SKM-1 (cell line): ENCODE measurements at regions not wholly inside any gene's neighbourhood (a gene's known extent, or its start where the extent isn't known, plus 50 kb on each side); places are given as distances from the start of the nearest gene placed in this dataset.

Source experiments
- DNase-seq: peaks from one replicate; lab custom pipeline; 2025; ENCODE audit not compliant: unreplicated experiment; lab: John Stamatoyannopoulos, UW

DNA sequence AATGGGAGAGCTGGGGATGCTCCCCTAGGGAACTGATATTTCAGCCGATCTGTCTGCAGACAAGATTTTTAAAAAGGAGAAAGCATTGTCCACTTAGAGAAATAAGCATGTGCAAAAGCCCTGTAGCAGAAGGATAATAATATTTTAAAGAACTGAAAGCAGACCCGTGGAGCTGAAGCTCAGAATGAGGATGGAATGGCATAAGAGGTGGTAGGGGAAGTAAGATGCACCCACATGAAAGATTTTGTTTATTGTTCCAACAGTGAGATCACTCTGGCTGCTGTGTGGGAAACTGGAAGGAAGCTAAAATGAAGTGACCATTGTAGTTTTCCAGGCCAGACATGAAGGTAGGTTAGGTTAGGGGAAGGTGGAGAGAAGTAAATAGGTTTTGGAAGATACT is 266.4 kb upstream of the PRDM1 start:
- no peak for DNase-seq

- DNase-seq: no peak
Observed at GRCh38 chr6:105818505-105818904, 267.6 kb upstream of the PRDM1 start.

DNA sequence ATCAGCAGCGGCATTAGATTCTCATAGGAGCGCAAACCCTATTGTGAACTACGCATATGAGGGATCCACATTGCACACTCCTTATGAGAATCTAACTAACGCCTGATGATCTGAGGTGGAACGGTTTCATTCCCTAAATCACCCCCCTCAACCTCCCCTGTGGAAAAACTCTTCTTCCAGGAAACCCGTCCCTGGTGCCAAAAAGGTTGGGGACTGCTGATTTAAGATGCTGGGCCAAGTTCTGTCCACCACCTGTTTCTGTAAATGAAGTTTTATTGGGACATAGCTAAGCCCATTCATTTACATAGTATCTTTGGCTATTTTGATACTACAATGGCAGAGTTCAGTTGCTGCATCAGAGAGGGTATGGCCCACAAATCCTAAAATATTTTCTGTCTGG is 268.2 kb upstream of the PRDM1 start:
- no peak for DNase-seq

DNA sequence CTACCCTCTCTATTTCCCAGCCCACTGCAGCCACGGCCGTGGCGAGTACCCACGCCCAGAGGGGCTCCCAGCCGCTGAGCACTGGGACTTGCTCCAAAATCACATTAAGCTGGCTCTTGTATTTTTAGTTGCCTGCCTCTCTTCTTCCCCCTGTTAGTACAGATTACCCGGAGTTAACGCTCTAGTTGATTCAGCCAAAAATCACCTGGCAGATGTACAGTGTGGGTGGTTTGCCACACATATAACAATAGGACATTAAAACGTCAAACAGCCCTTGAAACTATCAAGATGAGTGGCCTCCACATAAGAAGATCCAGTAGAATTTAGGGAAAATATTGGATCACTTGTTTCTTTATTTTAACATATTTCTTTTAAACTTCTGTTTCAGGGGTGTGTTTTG is 268.8 kb upstream of the PRDM1 start:
- DNase-seq: no peak

DNA sequence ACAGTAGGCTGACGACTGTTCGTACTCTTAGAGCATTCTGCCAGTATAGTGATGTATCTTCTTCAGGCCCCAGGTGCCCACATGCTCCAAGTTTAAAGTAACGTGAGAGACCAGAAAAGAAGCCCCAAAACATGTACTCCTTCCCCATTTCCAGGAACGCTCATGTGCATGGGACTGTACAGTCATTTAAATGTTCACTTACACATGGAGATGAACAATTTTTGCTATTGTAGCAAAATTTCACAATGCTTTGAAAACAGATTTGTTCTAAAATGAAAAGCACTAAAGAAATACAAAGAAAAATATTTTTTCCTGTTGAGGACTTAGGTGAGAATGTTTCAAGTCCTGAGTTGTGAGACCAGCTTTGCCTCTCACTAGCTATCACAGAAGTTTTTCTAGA is 269.3 kb upstream of the PRDM1 start:
- no peak for DNase-seq

DNA sequence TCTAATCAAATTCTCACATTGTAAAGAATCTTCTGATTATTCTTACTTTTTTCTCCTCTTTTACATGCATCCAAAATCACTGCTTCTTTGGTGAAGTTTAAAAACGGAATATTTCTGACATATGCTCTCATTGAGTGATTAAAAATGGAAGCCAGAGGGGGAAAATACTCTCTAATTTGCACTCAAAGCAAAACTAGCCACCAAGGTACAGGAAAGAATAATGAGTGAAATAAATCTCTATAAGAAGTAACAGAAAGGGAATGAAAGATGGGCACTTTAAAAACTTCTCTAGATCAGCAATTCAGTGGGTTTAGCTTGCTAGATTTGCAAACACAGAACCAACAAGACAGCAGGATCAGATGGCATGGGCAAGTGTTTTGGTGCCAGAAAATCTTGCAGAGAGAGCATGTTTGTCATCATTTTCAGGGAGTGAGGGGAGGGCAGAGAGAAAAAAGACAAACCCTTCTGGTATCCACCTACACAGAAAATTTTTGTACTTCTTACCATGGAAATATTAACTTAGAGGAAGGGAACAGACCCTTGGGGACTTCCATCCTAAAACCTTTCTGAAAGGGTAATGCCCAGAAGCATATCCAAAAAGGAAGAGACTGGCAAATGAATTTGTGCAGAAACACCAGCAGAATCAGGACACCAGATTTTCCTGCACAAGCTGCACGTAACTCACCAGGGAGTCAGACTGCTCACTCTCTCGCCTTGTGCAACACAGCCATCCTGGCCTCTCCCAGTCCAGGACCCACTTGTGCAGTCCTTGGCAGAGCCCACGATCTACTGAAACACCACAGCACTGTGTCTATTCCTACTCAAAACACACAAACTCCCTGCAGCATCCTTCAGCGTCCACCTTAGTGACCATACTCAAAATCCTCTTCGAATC is 270.2 kb upstream of the PRDM1 start:
- DNase-seq: no peak

- DNase-seq: no peak
Observed at GRCh38 chr6:105814745-105815536, 271.2 kb upstream of the PRDM1 start.

DNA sequence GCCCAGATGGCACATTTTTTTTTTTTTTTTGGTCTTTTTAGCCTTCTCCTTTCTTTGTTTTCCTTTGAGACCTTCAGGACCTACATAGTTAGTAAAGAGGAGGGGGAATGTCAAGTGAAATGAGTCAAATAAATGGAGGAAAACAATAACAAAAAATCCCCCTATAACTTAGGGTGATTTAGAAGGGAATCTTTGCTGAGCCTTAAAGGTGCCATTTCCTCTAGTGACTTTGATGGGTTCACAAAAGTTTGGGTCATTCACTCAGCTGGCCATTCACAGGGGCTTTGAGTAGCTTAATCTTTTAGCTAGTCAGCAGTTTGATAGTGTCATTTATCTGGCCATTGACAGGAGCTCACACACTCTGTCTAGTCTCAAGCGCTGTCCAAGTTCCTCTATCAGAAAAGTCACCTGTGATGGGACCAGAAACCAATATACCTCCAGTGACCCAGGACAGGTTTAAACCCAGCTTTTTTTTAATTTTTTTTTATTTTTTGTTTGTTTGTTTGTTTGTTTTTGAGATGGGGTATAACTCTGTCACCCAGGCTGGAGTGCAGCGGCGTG is 275.1 kb upstream of the PRDM1 start:
- DNase-seq: no peak

DNA sequence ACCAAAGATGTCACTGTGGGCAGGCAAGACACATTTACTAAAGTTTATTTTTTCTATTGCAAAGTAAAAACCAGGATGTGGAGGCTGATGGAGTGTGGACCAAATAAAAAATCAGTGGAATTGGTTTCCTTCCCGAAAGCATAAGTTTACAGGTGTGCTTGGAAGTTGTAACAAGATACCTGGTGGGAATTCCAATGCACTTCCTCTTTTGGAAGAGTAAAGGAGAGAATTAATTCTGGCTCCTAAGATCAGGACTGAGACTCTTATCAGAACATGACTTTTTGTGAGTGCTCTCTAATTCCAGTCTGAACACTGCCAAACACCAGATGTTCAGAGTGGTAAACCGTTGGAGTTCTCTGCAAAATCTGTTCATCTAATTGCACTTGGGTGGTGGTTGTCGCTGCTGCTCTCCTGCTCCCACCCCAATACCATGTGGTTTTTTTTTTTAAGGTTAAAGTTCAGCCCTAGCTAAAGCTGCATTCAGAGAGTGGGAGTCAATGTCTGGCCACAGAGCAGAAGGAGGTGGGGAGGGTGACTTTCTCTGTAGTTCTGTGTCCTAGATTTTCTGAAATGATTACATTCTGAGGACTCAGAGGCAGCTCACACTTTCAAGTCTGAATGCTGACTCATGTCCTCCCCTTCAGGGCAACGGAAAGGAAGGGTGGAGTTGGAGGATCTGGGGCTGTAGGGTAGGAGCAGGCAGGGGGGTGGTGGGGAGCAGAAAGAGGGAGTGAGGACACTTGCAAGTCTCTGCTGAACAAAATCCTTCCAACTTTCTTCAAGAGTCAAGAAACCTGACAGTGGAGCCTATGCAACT is 275.8 kb upstream of the PRDM1 start:
- DNase-seq: no peak

DNA sequence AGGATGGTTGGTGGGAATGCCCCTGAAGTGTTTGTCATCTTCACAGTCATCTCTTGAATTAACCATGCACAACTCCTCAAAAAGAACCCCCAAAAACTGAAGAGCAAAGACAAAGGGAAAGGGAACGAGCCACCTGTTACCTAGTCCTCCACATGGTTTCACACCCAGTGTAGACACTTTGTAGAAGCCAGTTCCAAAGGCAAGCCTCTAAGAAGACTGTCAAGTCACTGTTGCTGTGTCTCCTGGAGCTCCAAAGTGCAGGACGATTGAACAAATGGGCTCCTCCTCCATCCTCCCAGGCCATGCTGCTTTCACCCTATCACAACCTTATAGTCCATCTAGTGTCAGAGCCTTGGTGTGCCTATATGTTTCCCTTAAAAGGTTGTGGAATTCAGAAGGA is 277.6 kb upstream of the PRDM1 start:
- DNase-seq: no peak

DNA sequence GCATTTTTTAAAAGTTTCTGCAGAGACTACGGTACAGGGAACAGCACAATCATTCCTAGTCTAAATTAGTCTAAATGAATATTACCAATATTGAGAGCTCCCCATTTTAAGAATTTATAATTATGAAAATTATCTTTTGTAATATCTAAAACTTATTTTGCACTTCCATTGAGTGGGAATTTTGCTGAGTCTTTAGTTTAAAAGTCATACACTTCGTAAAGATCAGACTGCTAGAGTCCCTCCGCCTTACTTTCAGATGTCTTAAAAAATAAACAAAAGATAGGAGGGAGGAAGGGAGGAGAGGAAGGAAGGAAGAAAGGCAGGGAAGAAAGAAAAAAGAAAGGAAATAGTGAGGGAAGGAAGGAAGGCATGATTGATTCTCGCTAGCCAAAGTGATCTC is 278.2 kb upstream of the PRDM1 start:
- no peak for DNase-seq

- DNase-seq: no peak
Observed at GRCh38 chr6:105806486-105806920, 279.6 kb upstream of the PRDM1 start.

GRCh38 chr6:105805501-105806023 is 280.6 kb upstream of the PRDM1 start:
- no peak for DNase-seq

- no peak for DNase-seq
Observed at GRCh38 chr6:105804424-105804823, 281.7 kb upstream of the PRDM1 start.

- no peak for DNase-seq
Observed at GRCh38 chr6:105804000-105804399, 282.1 kb upstream of the PRDM1 start.

DNA sequence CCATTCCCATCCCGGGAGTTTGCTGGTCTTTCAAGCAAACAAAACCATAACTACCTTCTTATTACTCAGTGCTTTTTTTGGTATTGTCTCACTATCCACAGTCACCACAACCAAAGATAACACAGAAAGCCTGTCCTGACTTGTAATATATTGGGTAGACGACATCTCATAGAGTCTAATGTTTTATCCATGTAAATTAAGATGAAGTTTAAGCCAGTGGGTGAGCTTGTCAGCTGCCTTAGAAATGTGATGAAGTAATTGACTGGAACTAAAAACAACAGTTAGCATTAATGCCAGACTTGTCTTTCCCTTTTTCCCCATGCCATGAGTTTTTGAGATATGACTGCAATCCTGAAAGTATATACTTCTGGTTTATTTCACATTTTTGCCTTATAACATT is 282.7 kb upstream of the PRDM1 start:
- DNase-seq: no peak

- DNase-seq: no peak
Observed at GRCh38 chr6:105802703-105803102, 283.4 kb upstream of the PRDM1 start.

DNA sequence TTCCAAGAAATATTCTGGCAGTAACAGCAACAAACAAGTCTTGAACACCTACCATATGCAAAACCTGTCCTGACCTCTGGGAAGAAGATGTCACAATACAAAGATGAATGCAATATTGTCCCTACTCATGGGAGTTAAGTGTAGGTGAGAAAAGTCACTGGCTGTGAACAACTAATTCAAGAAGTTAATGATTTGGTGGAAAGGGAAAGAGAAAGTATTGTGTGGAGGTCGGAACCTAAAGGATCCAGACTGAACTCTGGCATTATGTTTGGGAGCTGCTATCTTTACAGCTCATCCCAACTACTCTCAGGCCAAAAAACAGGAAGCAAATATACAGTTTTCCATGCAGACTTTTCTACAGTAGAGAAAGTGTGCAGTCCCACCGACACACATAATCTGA is 285.3 kb upstream of the PRDM1 start:
- no peak for DNase-seq

DNA sequence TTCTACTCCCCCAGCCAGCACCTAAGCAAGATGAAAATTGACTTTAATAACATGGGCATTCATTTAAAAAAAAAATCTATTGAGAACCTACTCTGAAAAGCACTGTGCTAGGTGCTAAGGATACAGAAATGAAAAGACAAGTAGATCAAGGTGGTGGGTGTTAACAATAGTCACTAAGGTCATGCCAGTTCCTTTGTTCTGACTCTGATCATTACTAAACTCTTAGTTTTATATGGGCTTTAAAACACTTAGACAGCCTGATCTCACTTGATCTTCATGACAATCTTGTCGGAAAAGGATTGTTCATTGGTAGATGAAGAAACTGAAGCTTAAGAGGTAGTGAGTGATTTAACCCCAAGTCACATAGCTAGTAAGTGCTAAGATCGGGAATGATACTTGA is 285.7 kb upstream of the PRDM1 start:
- DNase-seq: no peak

DNA sequence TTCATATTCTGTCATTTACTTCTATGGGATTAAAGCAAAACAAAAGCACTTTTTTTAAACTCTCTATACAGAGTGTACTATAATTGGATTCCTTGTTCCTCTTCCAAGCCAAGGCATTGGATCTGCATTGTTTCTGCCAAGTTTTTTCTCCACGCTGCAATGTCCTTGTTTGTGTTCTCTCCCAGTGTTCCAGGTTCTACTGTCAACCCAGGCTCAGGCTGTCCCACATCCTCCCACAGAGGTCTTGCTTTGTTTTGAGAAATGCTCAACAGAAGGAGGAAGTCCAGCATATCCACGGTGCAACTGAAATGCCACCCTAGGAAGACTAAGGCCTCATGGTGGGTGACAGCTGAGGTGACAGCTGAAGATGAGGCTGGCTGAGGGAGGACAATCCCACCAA is 287.1 kb upstream of the PRDM1 start:
- no peak for DNase-seq

DNA sequence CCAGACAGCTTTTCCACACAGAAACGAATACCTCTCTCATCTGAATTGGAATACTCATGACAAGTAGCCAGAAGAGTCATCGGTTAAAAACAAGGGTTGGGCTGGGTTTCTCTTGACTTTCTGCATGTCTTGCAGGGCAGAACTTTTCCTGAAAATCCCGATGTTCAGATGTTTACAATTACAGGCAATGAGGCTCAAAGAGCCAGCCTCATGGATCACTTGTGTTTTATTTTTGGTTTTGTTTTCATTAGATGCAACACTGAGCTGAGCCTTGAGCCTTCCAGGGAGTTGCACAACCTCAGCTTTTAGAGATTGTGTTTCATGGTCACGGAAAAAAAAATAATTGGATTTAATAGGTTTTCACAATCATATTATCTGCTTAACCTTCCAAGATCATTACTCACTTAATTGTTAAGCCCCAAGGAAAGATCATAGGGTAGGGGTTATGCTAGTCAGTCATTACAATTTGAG is 288.1 kb upstream of the PRDM1 start:
- DNase-seq: no peak
